PC-9 (cell line): ENCODE measurements at regions not wholly inside any gene's neighbourhood (a gene's known extent, or its start where the extent isn't known, plus 50 kb on each side); places are given as distances from the start of the nearest gene placed in this dataset.

Experiments
- BruUV-seq: library from RNA; stranded (reverse); fragments of 400-500 nt; replicated peaks from 2 replicates; lab custom pipeline; 2021; lab: Mats Ljungman, UMichigan
- CTCF ChIA-PET: fragments of 300-600 bp; sonication (Branson Sonifier 250); formaldehyde crosslinking; loops from one replicate; lab custom pipeline; 2022; ENCODE audit warnings: antibody characterized with exemption; lab: Charles Lee
- POLR2A ChIA-PET: fragments of 300-600 bp; sonication (Branson Sonifier 250); formaldehyde crosslinking; loops from one replicate; lab custom pipeline; 2022; ENCODE audit warnings: antibody characterized with exemption; ENCODE audit not compliant: unreplicated experiment; lab: Charles Lee
- DNase-seq, 2 experiments: peaks; one replicate each; pipeline versions ENCODE4 v3.0.0 to v3.0.0-alpha.2; 2015 to 2022; ENCODE audit warnings: mixed read lengths in 1 of 2
- H2AFZ ChIP-seq: fragments of 200-600 bp; sonication (generic); 2 replicates; pipeline ENCODE4 v1.8.1; 2017; ENCODE audit warnings: antibody characterized with exemption
- H3F3A ChIP-seq: fragments of 200-600 bp; sonication (generic); 2 replicates; pipeline ENCODE4 v1.8.1; 2017; ENCODE audit warnings: antibody characterized with exemption, mild to moderate bottlenecking, low read depth; ENCODE audit not compliant: insufficient read depth
- H3K27ac ChIP-seq: fragments of 200-600 bp; sonication (generic); 2 replicates; pipeline ENCODE4 v1.6.1; 2016; ENCODE audit warnings: mixed run types
- H3K27me3 ChIP-seq: fragments of 200-600 bp; sonication (generic); 2 replicates; pipeline ENCODE4 v1.6.1; 2016; ENCODE audit warnings: low read depth, mixed run types; ENCODE audit not compliant: insufficient read depth
- H3K36me3 ChIP-seq: fragments of 200-600 bp; sonication (generic); 2 replicates; pipeline ENCODE4 v1.6.1; 2016; ENCODE audit warnings: low read depth, mixed run types
- H3K4me1 ChIP-seq: fragments of 200-600 bp; sonication (generic); replicated peaks from 2 replicates; pipeline ENCODE4 v1.6.1; 2016; ENCODE audit warnings: mixed run types; ENCODE audit not compliant: insufficient read depth
- H3K4me2 ChIP-seq: fragments of 200-600 bp; sonication (generic); 2 replicates; pipeline ENCODE4 v1.6.1; 2017; ENCODE audit warnings: mixed run types
- H3K4me3 ChIP-seq: fragments of 200-600 bp; sonication (generic); 2 replicates; pipeline ENCODE4 v1.6.1; 2016; ENCODE audit warnings: mixed run types
- H3K79me2 ChIP-seq: fragments of 200-600 bp; sonication (generic); 2 replicates; pipeline ENCODE4 v1.6.1; 2017; ENCODE audit warnings: low read depth, mixed run types
- H3K9me2 ChIP-seq: fragments of 200-600 bp; sonication (generic); 2 replicates; pipeline ENCODE4 v1.8.1; 2017; ENCODE audit warnings: mild to moderate bottlenecking; ENCODE audit not compliant: insufficient read depth
- H3K9me3 ChIP-seq: fragments of 200-600 bp; sonication (generic); 2 replicates; pipeline ENCODE4 v1.8.1; 2016; ENCODE audit warnings: low read depth; ENCODE audit not compliant: insufficient read depth
- H4K20me1 ChIP-seq: fragments of 200-600 bp; sonication (generic); 2 replicates; pipeline ENCODE4 v1.8.1; 2017; ENCODE audit not compliant: insufficient read depth
- CTCF ChIP-seq: fragments of 200-600 bp; sonication (generic); conservative IDR thresholded peaks from 2 replicates; pipeline ENCODE4 v1.6.1; 2017; ENCODE audit warnings: mixed run types, antibody characterized with exemption, mild to moderate bottlenecking, moderate library complexity
- EZH2 ChIP-seq: fragments of 200-600 bp; sonication (generic); IDR thresholded peaks from 2 replicates; pipeline ENCODE4 v1.8.0; 2017; ENCODE audit warnings: antibody characterized with exemption, low read depth
- intact Hi-C: fragments of 100-400 bp; cut with micrococcal nuclease; formaldehyde crosslinking; loops from one replicate; pipeline ENCODE4 v1.10.0; 2022; ENCODE audit not compliant: unreplicated experiment

- ChIA-PET CTCF (no interaction called here), POLR2A (interaction anchor here (0.6 kb wide), 1 partner anchor 18 kb away, joined by 4 read pairs; no protein-coding TSS in a partner anchor)
- H3K4me3 ChIP-seq = no peak overlapping the region
- no TSS peak for BruUV-seq
- H4K20me1 ChIP-seq = no peaks in the 10 kb centered on the region
- H3K4me1 ChIP-seq = no peaks in the 10 kb centered on the region
- no peaks in the 10 kb centered on the region for H3K79me2 ChIP-seq
- H3K27me3 ChIP-seq = no peaks in the 10 kb centered on the region
- no peaks in the 10 kb centered on the region for H3K9me3 ChIP-seq
- H2AFZ ChIP-seq = no peak overlapping the region
- H3F3A ChIP-seq = no peaks in the 10 kb centered on the region
- intact Hi-C loops = no loop called here
- no peak overlapping the region for H3K27ac ChIP-seq
- no peak for DNase-seq
- no peaks in the 10 kb centered on the region for H3K9me2 ChIP-seq
- no peak overlapping the region for H3K4me2 ChIP-seq
- H3K36me3 ChIP-seq = no peaks in the 10 kb centered on the region
- no peak for TF ChIP-seq EZH2
- no peak for TF ChIP-seq CTCF
Observed at GRCh38 chr2:82278416-82278815, 1973.9 kb upstream of the LRRTM1 start.

DNA sequence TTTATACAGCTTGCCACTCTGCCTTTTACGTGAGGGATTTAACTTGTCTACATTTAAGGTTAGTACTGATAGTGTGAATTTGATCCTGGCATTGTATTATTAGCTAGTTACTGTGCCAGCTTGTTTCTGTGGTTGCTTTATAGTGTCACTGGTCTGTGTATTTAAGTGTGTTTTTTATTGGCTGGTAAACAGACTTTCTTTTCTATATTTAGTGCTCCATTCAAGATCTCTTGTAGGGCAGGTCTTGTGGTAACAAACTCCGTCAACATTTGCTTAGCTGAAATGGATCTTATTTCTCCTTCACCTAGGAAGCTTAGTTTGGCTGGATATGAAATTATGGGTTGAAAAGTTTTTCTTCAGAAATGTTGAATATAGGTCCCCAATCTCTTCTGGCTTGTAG, 1971.0 kb upstream of the LRRTM1 start:
- CTCF ChIA-PET = no interaction called here
- intact Hi-C loops = no loop called here
- Histone ChIP-seq H3K4me2 (no peak overlapping the region), H3K27ac (no peak overlapping the region), H3K27me3 (no peaks in the 10 kb centered on the region), H3K36me3 (no peaks in the 10 kb centered on the region), H3K79me2 (no peaks in the 10 kb centered on the region), H3K4me1 (no peaks in the 10 kb centered on the region), H2AFZ (no peak overlapping the region), H3F3A (no peaks in the 10 kb centered on the region), H3K4me3 (no peak overlapping the region), H3K9me2 (no peaks in the 10 kb centered on the region), H3K9me3 (no peaks in the 10 kb centered on the region), H4K20me1 (no peaks in the 10 kb centered on the region)
- no peak for DNase-seq
- POLR2A ChIA-PET = no interaction called here
- BruUV-seq = no TSS peak
- TF ChIP-seq EZH2 (no peak), CTCF (no peak)

- H2AFZ ChIP-seq = no peak overlapping the region
- no peak overlapping the region for H3K4me3 ChIP-seq
- H3K27ac ChIP-seq = no peak overlapping the region
- no TSS peak for BruUV-seq
- no peak for DNase-seq
- TF ChIP-seq EZH2 (no peak), CTCF (no peak)
- H3K4me1 ChIP-seq = no peaks in the 10 kb centered on the region
- no peaks in the 10 kb centered on the region for H3K27me3 ChIP-seq
- no peaks in the 10 kb centered on the region for H3F3A ChIP-seq
- ChIA-PET POLR2A (no interaction called here), CTCF (no interaction called here)
- intact Hi-C loops = no loop called here
- H3K4me2 ChIP-seq = no peak overlapping the region
- no peaks in the 10 kb centered on the region for H3K36me3 ChIP-seq
- no peaks in the 10 kb centered on the region for H3K9me3 ChIP-seq
- H4K20me1 ChIP-seq = no peaks in the 10 kb centered on the region
- H3K9me2 ChIP-seq = no peaks in the 10 kb centered on the region
- no peaks in the 10 kb centered on the region for H3K79me2 ChIP-seq
Observed at GRCh38 chr2:82268446-82268845, 1963.9 kb upstream of the LRRTM1 start.
